Putamen (tissue), 1 donor: ENCODE measurements at regions not wholly inside any gene's neighbourhood (a gene's known extent, or its start where the extent isn't known, plus 50 kb on each side); places are given as distances from the start of the nearest gene placed in this dataset.
"Not testable (repeated sequence)": the region's sequence is repeated elsewhere in the genome, so short reads cannot be mapped to it uniquely, and the experiment has no call there.

Experiments used
- DNase-seq: peaks from one replicate; pipeline ENCODE4 v3.0.0-alpha.2; 2016; ENCODE audit warnings: low spot score

DNA sequence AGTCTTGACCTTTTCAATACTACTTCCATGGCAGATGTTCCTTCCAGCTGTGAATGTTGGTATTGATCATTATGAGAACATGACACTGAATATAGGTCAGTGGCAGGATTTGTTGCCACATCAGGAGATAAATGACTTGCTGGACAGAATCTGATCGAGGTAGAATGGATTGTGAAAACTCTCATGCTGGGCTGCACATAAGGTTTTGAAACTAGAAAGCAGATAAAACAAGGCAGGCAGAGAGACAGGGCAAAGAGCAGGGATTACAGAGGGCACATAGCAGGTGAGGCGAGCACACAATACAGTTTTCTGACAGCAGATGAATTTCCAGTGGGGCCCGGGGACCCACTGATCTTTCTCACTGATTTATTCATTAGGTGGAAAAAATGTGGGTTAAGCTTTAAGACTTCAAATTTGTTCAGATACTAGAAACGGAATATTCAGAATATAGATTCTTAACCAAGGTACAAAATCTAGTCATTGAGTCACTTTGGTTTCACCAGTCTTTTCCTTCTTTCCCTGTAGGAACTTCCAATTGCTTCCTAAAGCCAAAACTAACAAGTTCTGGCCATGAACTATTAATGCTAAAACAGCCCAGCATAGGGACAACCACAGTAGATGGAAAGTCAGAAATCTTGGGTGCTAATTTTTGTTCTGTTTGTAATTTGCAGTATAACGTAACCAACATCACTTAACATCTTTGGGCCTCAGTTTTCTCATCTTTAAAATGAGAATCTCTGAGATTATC is 296.0 kb upstream of the PTBP2 start:
- no peak for DNase-seq

DNA sequence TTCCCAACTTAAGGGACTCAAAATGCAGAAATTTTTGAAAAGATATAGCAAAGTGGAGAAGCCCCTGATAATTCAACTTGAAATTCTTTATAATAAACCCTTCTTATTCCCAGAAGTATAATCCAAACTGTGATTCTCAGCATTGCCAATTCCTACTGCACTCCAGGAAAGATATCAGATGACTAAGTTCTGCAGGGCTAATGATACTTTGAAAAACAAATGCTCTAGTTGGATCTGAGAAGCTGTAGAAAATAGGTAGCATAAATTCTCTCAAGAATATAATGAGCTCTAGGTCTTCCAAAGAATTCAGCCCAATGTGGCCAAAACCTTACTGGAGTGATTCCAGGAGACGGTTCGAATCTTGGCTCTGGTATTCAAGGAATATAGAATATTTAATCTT is 294.0 kb upstream of the PTBP2 start:
- DNase-seq, result no peak

DNA sequence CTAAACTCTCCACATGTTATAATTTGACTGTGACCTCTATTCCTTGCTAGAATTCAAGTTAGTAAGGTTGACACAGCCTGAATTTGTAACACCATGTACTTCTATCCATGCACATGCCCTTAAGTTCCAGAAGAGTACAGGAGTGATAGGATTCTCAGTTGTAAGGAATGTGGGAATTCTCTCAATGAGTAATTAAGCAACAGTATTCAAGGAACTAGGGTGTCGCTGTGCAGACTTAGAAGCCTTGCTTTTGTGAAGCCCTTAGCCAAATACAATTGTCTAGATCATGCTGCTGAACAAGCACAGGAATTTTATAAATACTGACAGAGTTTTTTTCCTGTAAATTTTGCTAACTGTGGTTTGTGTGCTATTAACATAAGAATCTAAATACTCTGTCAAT is 276.3 kb upstream of the PTBP2 start:
- DNase-seq, result no peak

DNA sequence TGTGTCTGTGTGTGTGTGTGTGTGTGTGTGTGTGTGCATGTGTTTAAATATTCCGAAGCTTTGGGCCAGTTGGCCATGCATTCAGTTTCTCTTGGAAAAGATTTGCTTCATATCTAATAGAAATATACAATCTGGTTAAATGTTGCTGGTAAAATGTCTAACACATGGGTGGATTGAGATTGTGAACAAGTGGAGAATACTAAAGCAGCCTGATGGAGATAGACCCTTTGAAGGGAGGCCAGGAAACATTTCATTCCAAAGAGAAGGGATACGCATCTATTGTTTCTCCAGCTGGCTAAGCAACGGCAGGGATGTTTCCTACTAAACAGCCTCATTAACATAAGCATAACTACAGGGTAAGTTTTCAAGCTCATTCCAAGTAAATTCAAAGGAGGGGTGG is 257.5 kb upstream of the PTBP2 start:
- no peak for DNase-seq

DNA sequence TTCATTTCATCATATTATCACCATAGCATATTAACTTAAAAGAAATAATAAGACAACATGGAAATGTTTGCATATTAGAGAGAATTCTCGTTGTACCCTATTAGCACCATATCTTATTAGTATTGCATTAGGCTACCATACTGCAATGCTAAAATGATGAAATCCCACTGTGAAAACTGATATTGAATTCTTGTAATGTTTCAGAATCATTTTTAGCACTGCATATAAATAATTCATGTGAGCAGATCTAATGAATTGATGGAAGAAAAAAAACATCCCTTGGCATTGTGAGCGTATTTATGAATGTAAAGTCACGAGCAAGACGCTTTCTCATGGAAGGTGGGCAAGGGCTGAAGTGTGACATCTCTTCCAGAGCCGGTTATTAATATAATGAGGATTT is 257.1 kb upstream of the PTBP2 start:
- DNase-seq, result no peak

DNA sequence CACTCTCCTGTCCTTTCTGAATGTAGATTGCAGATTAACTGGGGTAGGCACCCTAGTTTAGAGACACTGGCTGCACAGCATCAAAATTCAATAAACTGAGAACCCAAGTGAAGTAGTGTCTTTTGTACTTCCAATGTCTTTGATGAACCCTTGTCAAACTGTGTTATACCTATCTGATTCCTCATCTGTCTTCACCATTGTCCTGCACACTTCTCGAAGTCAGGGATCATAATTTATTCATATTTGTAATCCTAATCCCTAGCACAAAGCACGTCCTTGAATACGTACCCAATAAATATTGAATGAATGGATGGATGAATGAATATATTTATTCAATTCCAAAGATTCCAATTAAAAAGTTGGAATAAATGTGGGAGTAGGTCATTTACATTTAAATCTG is 256.6 kb upstream of the PTBP2 start:
- DNase-seq, result no peak

DNA sequence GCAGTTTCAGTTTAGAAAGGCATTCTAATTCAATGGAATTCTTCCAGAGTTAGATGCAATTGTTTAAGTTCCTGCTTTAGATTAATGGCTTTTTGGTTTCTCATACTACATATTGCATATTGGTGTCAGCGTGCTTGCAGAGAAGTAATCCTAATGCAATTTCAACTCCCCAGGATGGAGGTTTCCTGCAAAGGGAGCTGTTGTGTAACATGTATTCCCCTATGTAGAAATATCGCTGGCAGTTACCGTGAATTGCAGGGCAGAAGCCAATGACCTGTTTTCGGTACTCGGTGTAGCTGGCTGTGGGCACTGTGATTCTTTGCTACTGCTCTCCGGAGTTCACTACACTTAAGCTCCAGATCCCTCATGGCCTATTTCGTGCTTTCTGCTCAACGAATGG is 256.1 kb upstream of the PTBP2 start:
- DNase-seq, result no peak

DNA sequence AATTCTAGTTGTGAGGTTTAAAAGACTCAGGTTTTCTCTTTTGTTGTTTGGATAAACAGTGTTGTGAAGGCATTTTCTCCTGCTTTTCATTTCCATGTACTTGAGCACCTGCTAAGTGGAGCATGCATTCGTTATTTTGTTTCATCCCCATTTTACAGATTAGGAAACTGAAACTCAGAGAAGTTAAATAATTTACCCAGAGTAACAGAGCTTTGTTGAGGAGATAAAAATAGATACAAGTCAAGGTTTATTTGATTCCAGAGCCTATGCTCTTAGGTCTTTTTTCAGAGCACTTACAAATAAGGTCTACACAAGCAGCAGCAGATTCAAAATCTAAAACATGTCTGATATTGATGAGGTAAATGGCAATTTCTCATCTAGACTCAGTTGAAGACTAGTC is 254.7 kb upstream of the PTBP2 start:
- no peak for DNase-seq

DNA sequence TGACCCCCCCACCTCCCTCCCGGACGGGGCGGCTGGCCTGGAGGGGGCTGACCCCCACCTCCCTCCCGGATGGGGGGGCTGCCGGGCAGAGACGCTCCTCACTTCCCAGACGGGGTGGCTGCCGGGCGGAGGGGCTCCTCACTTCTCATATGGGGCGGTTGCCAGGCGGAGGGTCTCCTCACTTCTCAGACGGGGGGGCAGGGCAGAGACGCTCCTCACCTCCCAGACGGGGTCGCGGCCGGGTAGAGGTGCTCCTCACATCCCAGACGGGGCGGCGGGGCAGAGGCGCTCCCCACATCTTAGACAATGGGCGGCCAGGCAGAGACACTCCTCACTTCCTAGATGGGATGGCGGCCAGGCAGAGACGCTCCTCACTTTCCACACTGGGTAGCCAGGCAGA is 251.9 kb upstream of the PTBP2 start:
- DNase-seq, result not testable (repeated sequence)

DNA sequence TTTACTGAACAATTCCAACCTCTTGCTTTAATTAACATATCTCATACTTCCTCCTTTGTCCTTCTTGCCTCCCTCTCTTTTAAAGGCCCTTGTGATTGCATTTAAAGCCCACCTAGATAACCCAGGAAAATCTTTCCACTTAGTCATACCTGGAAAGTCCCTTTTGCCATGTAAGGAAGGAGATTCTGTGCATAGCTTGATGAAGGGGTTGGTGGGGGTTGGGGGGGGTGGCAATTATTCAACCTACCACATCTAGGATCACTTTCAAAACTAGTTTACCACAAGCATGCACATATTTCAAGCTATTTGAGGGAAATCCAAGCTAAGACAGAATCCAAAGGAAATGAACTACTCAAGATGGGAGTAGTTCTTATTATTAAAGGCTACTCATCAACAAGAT is 249.1 kb upstream of the PTBP2 start:
- no peak for DNase-seq

DNA sequence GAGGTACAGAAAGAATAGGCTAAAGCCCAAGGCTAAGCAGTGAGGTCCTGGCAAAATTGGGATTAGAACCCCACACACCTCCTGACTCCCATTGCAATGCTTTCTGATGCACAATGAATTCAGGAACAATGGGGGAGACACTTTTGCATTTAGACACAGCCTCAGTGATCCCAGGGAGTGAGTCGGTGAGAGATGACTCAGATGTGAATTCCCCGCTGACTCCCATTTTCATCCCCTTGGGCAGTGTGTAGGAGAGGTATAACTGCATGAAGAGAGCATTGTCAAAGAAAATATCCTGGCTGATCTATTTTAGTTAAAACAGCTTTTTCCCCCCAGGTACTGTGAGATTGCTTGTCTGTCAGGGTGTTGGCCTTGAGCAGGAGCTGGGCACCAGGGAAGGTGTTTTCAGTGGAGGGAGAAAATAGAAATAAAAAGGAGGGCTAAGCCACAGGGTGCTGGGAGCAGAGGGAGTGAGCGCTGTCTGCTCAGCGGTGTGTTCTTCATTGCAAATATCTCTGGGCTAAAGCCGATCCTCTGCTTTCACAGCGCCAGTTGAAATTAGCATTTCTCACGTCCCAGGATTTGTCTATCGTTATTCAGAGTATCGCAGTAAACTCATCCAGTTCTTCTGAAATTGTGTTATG is 247.7 kb upstream of the PTBP2 start:
- no peak for DNase-seq

DNA sequence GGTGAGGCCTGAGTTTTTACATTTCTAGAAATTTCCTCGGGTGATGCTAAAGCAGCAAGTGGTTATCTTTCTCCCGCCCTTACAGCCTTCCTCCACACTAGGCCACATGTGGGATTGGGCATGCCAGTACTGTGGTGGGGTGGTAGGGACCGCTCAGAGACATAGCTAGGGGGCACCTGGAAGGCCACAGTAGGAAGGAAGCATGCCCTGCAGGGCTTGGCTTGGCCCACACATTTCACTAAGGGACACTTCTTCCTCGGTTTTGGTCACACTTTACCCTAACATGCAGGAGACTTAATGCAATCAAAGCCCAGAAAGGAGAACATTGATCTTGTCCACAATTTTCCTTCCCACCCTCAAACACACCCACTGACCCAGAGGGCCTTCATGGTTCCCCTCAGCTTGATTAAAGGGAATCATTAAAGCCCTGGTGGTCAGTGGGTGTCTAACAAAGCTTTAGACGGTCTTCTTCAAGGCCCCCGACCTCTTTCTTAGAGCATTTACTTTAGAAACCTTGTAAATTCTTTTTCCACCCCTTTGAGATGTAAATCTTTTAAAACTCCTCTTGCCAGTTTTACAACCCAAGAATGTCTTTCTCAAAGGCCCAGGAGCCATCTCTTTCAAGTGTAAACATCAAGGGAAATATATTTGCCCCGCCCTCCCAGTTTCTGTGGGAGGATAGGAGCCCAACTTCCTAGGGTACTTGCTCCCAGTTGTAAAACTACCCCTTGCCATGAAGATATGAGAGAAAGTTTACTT is 246.4 kb upstream of the PTBP2 start:
- DNase-seq, result no peak

DNA sequence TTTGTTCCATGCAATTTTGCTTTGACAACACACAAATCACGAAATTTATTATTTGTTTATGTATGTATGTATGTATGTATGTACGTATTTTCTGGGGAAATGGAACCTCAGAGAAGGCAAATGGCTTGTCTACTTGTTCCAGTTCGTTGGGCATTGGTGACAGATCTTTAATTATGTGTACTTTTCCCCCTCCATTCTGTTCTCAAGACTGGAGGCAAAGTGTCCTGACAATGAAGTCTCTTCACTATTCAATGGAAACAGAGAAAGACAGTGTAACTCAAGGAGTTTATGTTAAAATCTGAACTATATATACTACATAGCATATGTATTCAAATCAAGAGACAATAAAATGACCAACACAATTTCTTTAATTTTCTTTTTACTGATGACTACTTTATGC is 245.7 kb upstream of the PTBP2 start:
- DNase-seq, result no peak

DNA sequence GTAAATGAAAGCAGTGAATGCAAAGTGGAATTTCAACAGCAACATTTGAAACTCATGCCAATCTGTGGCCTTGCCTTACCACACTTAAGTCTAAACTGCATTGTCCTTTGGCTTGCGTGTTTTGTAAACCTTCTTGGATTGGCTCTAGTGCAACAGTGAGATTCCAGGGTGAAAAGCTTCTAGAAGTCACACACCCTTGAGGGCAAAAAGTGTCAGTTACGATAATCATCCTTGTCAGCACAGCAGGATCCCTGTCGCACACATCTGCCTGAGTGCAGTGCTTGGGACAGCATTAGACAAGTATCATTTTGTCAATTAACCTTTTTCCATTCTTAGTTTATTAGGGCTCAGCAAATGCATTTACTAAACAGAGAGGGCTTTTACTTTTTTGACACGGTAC is 243.4 kb upstream of the PTBP2 start:
- no peak for DNase-seq

DNA sequence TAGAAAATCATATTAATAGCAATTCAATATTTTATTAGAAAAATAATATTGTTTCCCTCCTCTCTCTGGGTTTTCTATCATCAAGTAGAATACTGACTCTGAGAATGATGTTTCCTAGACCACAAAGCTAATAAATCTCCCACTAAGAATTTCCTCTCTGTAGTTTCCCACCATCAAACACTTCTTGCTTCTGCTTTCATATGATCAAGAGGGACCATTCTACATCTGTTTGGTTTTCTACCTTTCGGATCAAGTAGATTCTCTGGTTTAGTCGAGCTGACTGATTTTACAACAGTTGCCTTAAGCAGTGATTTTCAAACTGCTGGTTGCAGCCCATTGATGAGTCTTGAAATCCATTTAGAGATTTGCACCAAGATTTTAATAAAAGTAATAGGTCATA is 240.2 kb upstream of the PTBP2 start:
- no peak for DNase-seq

DNA sequence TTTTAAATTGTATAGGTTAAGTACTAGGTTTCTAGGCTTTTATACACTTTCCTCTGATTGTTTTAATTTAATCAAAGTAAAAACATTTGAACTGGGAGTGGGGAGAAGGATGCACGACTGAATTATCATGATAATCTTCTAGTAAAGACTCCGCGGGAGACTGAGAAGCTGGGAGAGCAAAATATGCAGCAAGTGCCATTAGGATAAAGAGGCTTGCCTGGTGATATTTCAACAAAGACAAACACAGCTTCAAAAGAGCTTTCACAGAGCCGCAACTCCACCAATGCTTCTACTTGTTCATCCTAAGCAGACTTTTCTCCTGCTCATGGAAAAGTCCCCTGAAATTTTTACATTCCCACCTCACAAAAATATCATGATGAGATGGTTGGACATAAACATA is 239.0 kb upstream of the PTBP2 start:
- no peak for DNase-seq

DNA sequence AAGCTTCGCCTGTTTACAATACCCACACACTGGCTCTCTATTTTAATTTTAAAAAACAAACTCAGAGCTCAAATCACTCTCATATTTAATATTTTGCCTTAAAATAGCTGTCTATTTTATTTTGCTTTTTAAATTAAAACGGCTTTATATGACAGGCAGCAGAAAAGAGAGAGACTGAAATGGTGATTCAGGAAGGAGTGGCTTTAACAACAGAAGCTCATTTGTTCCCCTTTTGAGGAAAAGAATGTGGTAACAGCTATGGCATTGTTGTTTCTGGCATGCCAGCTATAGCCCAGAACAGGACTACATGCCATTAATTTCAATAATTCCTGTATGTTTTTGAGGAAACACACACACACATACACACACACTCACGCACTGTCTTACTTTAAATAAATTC is 234.2 kb upstream of the PTBP2 start:
- DNase-seq, result peak; percentile 73

DNA sequence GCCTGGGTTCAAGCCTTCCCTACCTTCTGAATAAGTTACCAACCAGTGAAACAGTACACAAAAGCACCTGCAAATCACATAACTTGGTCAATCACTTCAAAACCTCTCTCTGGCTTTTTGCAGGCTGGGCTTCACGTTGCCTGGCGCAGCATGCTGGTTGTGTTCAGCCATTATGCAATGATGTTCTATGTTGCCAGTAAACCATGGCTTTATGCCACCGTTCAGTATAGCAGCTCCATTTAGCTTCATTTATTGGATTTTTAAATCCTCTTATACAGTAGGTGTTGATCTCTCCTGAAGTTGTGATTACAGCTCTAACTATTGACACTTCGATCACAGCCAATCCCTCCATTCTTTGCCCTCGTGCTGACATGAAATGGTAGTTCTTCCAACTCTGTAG is 233.6 kb upstream of the PTBP2 start:
- DNase-seq, result no peak

DNA sequence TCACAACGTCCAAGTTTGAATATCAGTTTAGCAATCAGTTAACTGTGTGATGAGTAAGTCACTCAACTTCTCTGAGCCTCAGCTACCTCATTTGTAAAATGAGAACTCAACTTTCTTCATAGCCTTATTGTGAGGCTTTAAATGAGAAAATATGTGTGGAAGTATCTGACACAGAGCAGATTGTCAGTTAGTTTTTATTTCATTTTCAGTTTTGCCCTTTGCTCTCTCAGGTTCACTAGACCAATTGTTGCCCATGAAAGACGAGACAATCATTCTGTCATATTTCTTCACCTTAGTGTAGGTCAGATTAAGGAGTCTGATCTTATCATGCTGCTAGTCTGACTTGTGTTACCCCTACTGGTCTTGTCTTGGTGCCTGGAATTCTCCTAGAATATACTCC is 232.8 kb upstream of the PTBP2 start:
- no peak for DNase-seq

DNA sequence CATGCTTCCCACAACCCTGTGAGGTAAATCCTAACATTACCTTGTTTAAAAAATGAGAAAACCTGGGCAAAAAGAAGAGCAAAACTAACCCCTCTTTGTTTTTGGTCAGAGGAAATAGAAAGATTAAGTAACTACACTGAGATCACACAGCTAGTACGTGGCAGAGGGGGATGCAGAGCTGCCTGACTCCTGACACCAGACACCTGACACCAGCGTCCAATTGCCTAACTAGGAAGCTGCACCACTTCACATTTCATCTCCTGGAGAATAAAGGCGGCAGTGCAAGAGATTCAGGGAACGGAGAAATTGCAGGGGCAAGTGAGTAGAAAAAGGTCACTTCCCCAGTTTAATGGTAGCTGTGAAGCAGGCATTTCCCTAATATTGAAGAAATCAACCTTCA is 229.3 kb upstream of the PTBP2 start:
- DNase-seq, result no peak

DNA sequence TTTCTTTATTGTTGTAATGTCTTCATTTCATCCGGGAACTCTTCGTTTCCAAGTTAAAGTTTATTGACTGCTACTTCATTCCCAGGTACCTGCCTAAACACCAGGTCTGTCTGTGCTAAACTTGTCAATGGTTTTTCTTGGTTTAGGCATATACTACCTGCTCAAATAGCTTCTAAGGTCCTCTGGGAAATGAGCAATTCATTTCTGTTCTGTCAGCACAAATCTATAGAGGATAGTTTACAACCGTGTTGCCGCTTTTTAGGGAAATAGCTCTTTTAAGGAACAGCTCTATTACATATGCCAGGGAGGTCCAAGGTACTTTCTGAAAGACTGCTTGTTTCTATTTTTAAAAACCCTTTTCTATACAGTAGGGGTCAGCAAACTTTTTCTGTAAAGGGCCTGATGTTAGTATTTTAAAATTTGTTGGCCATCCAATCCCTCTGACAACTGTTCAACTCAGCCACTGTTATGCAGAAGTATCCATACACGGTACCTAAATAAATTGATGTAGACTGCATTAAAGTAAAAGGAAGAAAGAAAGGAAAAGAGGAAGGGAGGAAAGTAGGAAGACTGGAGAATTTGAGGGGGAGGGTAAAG is 222.7 kb upstream of the PTBP2 start:
- DNase-seq, result no peak

DNA sequence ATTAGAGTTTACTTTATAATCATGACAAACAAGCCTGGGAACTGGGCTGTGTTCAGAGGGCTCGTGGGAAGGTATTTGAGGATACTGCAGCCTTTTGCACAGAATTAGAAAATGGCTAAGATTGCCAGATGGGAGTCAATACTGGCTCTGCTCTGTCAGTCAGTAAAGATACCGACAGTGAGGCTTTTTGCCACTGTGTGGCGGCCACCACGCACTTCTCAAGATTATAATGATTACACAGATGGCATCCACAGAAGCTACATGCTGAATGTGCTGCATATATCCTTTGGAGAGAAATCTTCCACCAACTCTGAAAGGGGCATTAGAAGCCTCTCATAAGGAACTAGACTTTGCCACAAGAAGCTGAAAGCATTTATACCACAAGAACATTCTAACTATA is 213.4 kb upstream of the PTBP2 start:
- DNase-seq, result peak; percentile 39

DNA sequence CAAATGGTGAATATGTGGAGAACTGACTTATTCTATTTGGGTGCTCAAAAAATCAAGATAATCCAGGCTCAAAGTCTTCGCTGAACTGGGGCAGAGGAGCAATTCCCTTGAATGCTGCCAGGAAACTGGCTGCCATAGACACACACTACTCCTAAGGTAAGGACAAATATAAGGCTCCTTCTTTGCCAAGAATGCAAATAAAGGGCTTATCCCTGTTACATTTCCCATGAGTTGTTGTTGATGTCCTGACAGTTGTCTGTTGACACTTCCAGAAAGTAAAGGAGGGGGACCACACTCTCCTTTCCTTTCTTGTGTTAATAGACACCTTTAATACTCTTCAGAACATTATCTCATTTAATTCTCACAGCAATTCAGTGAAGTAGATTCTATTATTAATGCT is 212.2 kb upstream of the PTBP2 start:
- no peak for DNase-seq
